ENCODE measurements at regions not wholly inside any gene's neighbourhood (a gene's known extent, or its start where the extent isn't known, plus 50 kb on each side); places are given as distances from the start of the nearest gene placed in this dataset.
"Not testable (repeated sequence)": the region's sequence is repeated elsewhere in the genome, so short reads cannot be mapped to it uniquely, and the experiment has no call there.

- Histone ChIP-seq H3K4me1 (no peaks in the 10 kb centered on the region), H3K4me3 (no peak overlapping the region), H3K27ac (no peak overlapping the region), H3K4me2 (no peak overlapping the region), H3K9me3 (peaks cover 1% of the 10 kb centered on the region; the same call in 1 of the 3 replicates)
- ChIA-PET CTCF (no interaction called here), POLR2A (no interaction called here)
- ATAC-seq (no peak), DNase-seq (ENCODE audit: low read depth in 1 of 2, low spot score in 1 of 2) (no peak), FAIRE-seq (no peak)
- WGBS (ENCODE audit: missing lambda C conversion rate): 10% methylated on average over 3 of the region's 4 CpGs
- TF ChIP-seq TP53 (CRISPR knock-in tag; IDR thresholded peaks at IDR 0.05): no peak
- no peak for TF ChIP-seq HEYL (CRISPR knock-in tag; IDR thresholded peaks at IDR 0.05)
- no peak for TF ChIP-seq PHF8 (IDR thresholded peaks at IDR 0.05; ENCODE audit: borderline replicate concordance, low read depth)
- no peak for TF ChIP-seq HOXB13 (CRISPR knock-in tag; IDR thresholded peaks at IDR 0.05; ENCODE audit: low read depth)
- no peak for TF ChIP-seq EHF (CRISPR knock-in tag; IDR thresholded peaks at IDR 0.05)
- no peak for TF ChIP-seq MAFK (IDR thresholded peaks at IDR 0.05; ENCODE audit: partially characterized antibody)
- TF ChIP-seq, protein P1, sequence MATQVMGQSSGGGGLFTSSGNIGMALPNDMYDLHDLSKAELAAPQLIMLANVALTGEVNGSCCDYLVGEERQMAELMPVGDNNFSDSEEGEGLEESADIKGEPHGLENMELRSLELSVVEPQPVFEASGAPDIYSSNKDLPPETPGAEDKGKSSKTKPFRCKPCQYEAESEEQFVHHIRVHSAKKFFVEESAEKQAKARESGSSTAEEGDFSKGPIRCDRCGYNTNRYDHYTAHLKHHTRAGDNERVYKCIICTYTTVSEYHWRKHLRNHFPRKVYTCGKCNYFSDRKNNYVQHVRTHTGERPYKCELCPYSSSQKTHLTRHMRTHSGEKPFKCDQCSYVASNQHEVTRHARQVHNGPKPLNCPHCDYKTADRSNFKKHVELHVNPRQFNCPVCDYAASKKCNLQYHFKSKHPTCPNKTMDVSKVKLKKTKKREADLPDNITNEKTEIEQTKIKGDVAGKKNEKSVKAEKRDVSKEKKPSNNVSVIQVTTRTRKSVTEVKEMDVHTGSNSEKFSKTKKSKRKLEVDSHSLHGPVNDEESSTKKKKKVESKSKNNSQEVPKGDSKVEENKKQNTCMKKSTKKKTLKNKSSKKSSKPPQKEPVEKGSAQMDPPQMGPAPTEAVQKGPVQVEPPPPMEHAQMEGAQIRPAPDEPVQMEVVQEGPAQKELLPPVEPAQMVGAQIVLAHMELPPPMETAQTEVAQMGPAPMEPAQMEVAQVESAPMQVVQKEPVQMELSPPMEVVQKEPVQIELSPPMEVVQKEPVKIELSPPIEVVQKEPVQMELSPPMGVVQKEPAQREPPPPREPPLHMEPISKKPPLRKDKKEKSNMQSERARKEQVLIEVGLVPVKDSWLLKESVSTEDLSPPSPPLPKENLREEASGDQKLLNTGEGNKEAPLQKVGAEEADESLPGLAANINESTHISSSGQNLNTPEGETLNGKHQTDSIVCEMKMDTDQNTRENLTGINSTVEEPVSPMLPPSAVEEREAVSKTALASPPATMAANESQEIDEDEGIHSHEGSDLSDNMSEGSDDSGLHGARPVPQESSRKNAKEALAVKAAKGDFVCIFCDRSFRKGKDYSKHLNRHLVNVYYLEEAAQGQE (IDR thresholded peaks at IDR 0.05): no peak
- TF ChIP-seq SREBF2 (IDR thresholded peaks at IDR 0.05): no peak
- TF ChIP-seq NPAS2 (CRISPR knock-in tag; IDR thresholded peaks at IDR 0.05; ENCODE audit: borderline replicate concordance): no peak
- TF ChIP-seq KDM5A (IDR thresholded peaks at IDR 0.05): no peak
- TF ChIP-seq ZFP36 (IDR thresholded peaks at IDR 0.05; ENCODE audit: borderline replicate concordance, partially characterized antibody): no peak
- no peak for TF ChIP-seq SMC3 (IDR thresholded peaks at IDR 0.05)
- no peak for TF ChIP-seq NR3C1 (IDR thresholded peaks at IDR 0.05)
- no peak for TF ChIP-seq ESRRA (IDR thresholded peaks at IDR 0.05; ENCODE audit: borderline replicate concordance, low read length)
Observed at GRCh38 chr11:94243571-94244515, 60.5 kb upstream of the IZUMO1R start.

- CTCF ChIA-PET: no interaction called here
- H3K9me3 ChIP-seq: no peaks in the 10 kb centered on the region
- FAIRE-seq (no peak), DNase-seq (ENCODE audit: low read depth in 1 of 2, low spot score in 1 of 2) (no peak), ATAC-seq (no peak)
- H3K4me3 ChIP-seq: no peak overlapping the region
- TF ChIP-seq HDAC2 (IDR thresholded peaks at IDR 0.05) (no peak), TP53 (CRISPR knock-in tag; IDR thresholded peaks at IDR 0.05) (no peak), MAZ (IDR thresholded peaks at IDR 0.05; ENCODE audit: borderline replicate concordance, low read depth, low read length) (no peak), CEBPB (IDR thresholded peaks at IDR 0.05) (no peak), ZFP36 (IDR thresholded peaks at IDR 0.05; ENCODE audit: borderline replicate concordance, partially characterized antibody) (no peak), ZSCAN20 (CRISPR knock-in tag; IDR thresholded peaks at IDR 0.05) (no peak), HOXB13 (CRISPR knock-in tag; IDR thresholded peaks at IDR 0.05; ENCODE audit: low read depth) (no peak)
- no peaks in the 10 kb centered on the region for H3K4me1 ChIP-seq
- no peak overlapping the region for H3K4me2 ChIP-seq
- POLR2A ChIA-PET: no interaction called here
- H3K27ac ChIP-seq: no peak overlapping the region
Observed at GRCh38 chr11:94245121-94245520, 59.3 kb upstream of the IZUMO1R start.

DNA sequence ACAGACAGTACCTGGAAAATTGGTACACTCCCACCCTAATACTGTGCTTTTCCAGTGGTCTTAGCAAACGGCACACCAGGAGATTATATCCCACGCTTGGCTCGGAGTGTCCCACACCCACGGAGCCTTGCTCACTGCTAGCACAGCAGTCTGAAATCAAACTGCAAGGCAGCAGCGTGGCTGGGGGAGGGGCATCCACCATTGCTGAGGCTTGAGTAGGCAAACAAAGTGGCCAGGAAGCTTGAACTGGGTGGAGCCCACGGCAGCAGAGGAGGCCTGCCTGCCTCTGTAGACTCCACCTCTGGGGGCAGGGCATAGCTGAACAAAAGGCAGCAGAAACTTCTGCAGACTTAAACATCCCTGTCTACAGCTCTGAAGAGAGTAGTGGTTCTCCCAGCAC, 56.1 kb upstream of the IZUMO1R start:
- FAIRE-seq: not testable (repeated sequence)

More for the DNA sequence above, 56.1 kb upstream of the IZUMO1R start:
- H3K4me2 ChIP-seq; H3K27ac ChIP-seq; ATAC-seq; H3K4me1 ChIP-seq; POLR2A ChIA-PET; DNase-seq (ENCODE audit: low read depth in 1 of 2, low spot score in 1 of 2); CTCF ChIA-PET; H3K9me3 ChIP-seq; H3K4me3 ChIP-seq: not testable (repeated sequence)
- WGBS (ENCODE audit: missing lambda C conversion rate): 20% methylated on average over 6 of the region's 6 CpGs
